Choroid plexus epithelial cell (primary cell): ENCODE measurements at regions not wholly inside any gene's neighbourhood (a gene's known extent, or its start where the extent isn't known, plus 50 kb on each side); places are given as distances from the start of the nearest gene placed in this dataset.

Experiments used
- DNase-seq: peaks from one replicate; pipeline ENCODE4 v3.0.0-alpha.2; 2010; ENCODE audit warnings: low read depth
- H3K4me3 ChIP-seq: 2 replicates; pipeline ENCODE4 v1.5.1; 2011; ENCODE audit warnings: low read depth, mild to moderate bottlenecking, control low read depth, low read length, moderate library complexity
- CTCF ChIP-seq: conservative IDR thresholded peaks from 2 replicates; pipeline ENCODE4 v1.5.1; 2011; ENCODE audit warnings: low read depth, mild to moderate bottlenecking, control low read depth, inconsistent platforms, low read length, moderate library complexity

GRCh38 chr13:111506125-111506524, 185.7 kb downstream of the TEX29 start:
- TF ChIP-seq CTCF = no peak
- DNase-seq = no peak
- no peak overlapping the region for H3K4me3 ChIP-seq

GRCh38 chr13:111506621-111507020, 186.2 kb downstream of the TEX29 start:
- no peak for DNase-seq
- no peak overlapping the region for H3K4me3 ChIP-seq
- no peak for TF ChIP-seq CTCF

GRCh38 chr13:111508164-111508870, 187.9 kb downstream of the TEX29 start:
- no peak overlapping the region for H3K4me3 ChIP-seq
- TF ChIP-seq CTCF = no peak
- no peak for DNase-seq

GRCh38 chr13:111508902-111509509, 188.6 kb downstream of the TEX29 start:
- no peak for TF ChIP-seq CTCF
- H3K4me3 ChIP-seq = no peak overlapping the region
- no peak for DNase-seq

- TF ChIP-seq CTCF = no peak
- H3K4me3 ChIP-seq = no peak overlapping the region
- no peak for DNase-seq
Measured at GRCh38 chr13:111510502-111511218, 190.2 kb downstream of the TEX29 start.

GRCh38 chr13:111511219-111511732, 190.8 kb downstream of the TEX29 start:
- no peak for DNase-seq
- TF ChIP-seq CTCF = no peak
- no peak overlapping the region for H3K4me3 ChIP-seq
